WTC11 (cell line): ENCODE measurements at regions not wholly inside any gene's neighbourhood (a gene's known extent, or its start where the extent isn't known, plus 50 kb on each side); places are given as distances from the start of the nearest gene placed in this dataset.

ENCODE experiments used
- ATAC-seq: fragments of 200-7000 bp; cut with Tn5 transposase; 2 replicates; pipeline ENCODE4 v1.10.0; 2021; ENCODE audit warnings: mild to moderate bottlenecking, moderate library complexity
- CTCF ChIA-PET: fragments of 300-600 bp; sonication (Branson Sonifier 250); formaldehyde crosslinking; loops from one replicate; lab custom pipeline; 2021; ENCODE audit warnings: antibody characterized with exemption; lab: Charles Lee
- POLR2A ChIA-PET: fragments of 350-600 bp; sonication (Branson Sonifier 250); formaldehyde crosslinking; loops from one replicate; lab custom pipeline; 2021; ENCODE audit warnings: antibody characterized with exemption; lab: Charles Lee
- DNase-seq: peaks from one replicate; pipeline ENCODE4 v3.0.0; 2021; ENCODE audit warnings: low spot score
- H3K27ac Mint-ChIP-seq: 2 replicates; pipeline ENCODE4 v1.8.0; 2021; ENCODE audit warnings: mixed read lengths
- H3K27me3 Mint-ChIP-seq: 2 replicates; pipeline ENCODE4 v1.8.0; 2021; ENCODE audit warnings: low read depth, mild to moderate bottlenecking, moderate library complexity, mixed read lengths
- H3K36me3 Mint-ChIP-seq: 2 replicates; pipeline ENCODE4 v1.8.0; 2021; ENCODE audit warnings: mixed read lengths
- H3K4me1 Mint-ChIP-seq: 2 replicates; pipeline ENCODE4 v1.8.0; 2022; ENCODE audit warnings: mixed read lengths
- H3K4me3 Mint-ChIP-seq: 2 replicates; pipeline ENCODE4 v1.8.0; 2021; ENCODE audit warnings: mild to moderate bottlenecking, moderate library complexity, mixed read lengths
- H3K9me3 Mint-ChIP-seq: 2 replicates; pipeline ENCODE4 v1.8.0; 2021; ENCODE audit warnings: mixed read lengths
- ATF1 ChIP-seq: sonication (generic); formaldehyde crosslinking; IDR thresholded peaks from 2 replicates; pipeline ENCODE4 v1.8.1; 2023; ENCODE audit warnings: mild to moderate bottlenecking, moderate library complexity, missing genetic modification reagents
- CREM ChIP-seq: sonication (generic); formaldehyde crosslinking; IDR thresholded peaks from 2 replicates; pipeline ENCODE4 v1.8.1; 2022; ENCODE audit warnings: mild to moderate bottlenecking, missing genetic modification reagents, moderate library complexity
- EMX1 ChIP-seq: fragments of 250-450 bp; sonication (Bioruptor Pico); IDR thresholded peaks from 2 replicates; pipeline ENCODE4 v1.8.0; 2021; ENCODE audit warnings: mild to moderate bottlenecking
- IRF2 ChIP-seq: sonication (generic); formaldehyde crosslinking; IDR thresholded peaks from 2 replicates; pipeline ENCODE4 v1.8.0; 2022; ENCODE audit warnings: low read depth, missing genetic modification reagents, borderline replicate concordance
- NR3C1 ChIP-seq: sonication (generic); formaldehyde crosslinking; conservative IDR thresholded peaks from 2 replicates; pipeline ENCODE4 v1.8.1; 2023; ENCODE audit warnings: low read depth, mild to moderate bottlenecking, missing genetic modification reagents
- PRRX2 ChIP-seq: fragments of 250-450 bp; sonication (Bioruptor Pico); IDR thresholded peaks from 2 replicates; pipeline ENCODE4 v1.8.0; 2021; ENCODE audit warnings: mild to moderate bottlenecking
- RORB ChIP-seq: fragments of 250-450 bp; sonication (Bioruptor Pico); IDR thresholded peaks from 2 replicates; pipeline ENCODE4 v1.9.0; 2021; ENCODE audit warnings: mild to moderate bottlenecking
- SP1 ChIP-seq: sonication (generic); formaldehyde crosslinking; conservative IDR thresholded peaks from 2 replicates; pipeline ENCODE4 v1.8.1; 2022; ENCODE audit warnings: missing genetic modification reagents
- TEAD4 ChIP-seq: sonication (generic); formaldehyde crosslinking; IDR thresholded peaks from 2 replicates; pipeline ENCODE4 v1.8.0; 2022; ENCODE audit warnings: mild to moderate bottlenecking, missing genetic modification reagents
- TP53 ChIP-seq: sonication (generic); formaldehyde crosslinking; IDR thresholded peaks from 2 replicates; pipeline ENCODE4 v1.8.1; 2023; ENCODE audit warnings: mild to moderate bottlenecking, missing genetic modification reagents
- ZNF138 ChIP-seq: sonication (generic); formaldehyde crosslinking; conservative IDR thresholded peaks from 2 replicates; pipeline ENCODE4 v1.8.1; 2022; ENCODE audit warnings: mild to moderate bottlenecking, moderate library complexity, missing genetic modification reagents
- ZNF219 ChIP-seq: sonication (generic); formaldehyde crosslinking; IDR thresholded peaks from 2 replicates; pipeline ENCODE4 v1.8.0; 2023; ENCODE audit warnings: missing genetic modification reagents, mild to moderate bottlenecking, borderline replicate concordance
- ZNF416 ChIP-seq: fragments of 250-450 bp; sonication (Bioruptor Pico); IDR thresholded peaks from 2 replicates; pipeline ENCODE4 v1.9.0; 2021; ENCODE audit warnings: mild to moderate bottlenecking, inconsistent platforms
- ZNF671 ChIP-seq: fragments of 250-450 bp; sonication (Bioruptor Pico); IDR thresholded peaks from 2 replicates; pipeline ENCODE4 v1.8.0; 2021; ENCODE audit warnings: mild to moderate bottlenecking
- TF ChIP-seq, protein P1 (sequence below): sonication (generic); formaldehyde crosslinking; IDR thresholded peaks from 2 replicates; pipeline ENCODE4 v1.8.1; 2022; ENCODE audit warnings: mild to moderate bottlenecking, moderate library complexity, missing genetic modification reagents
- TF ChIP-seq, protein P2 (sequence below): fragments of 250-450 bp; sonication (Bioruptor Pico); IDR thresholded peaks from 2 replicates; pipeline ENCODE4 v1.9.0; 2021; ENCODE audit warnings: mild to moderate bottlenecking, borderline replicate concordance
- TF ChIP-seq, protein P3 (sequence below): fragments of 200-600 bp; IDR thresholded peaks from 2 replicates; pipeline ENCODE4 v1.8.0; 2022; ENCODE audit warnings: antibody characterized with exemption
- TF ChIP-seq, protein P4 (sequence below): sonication (generic); formaldehyde crosslinking; IDR thresholded peaks from 2 replicates; pipeline ENCODE4 v1.8.1; 2023; ENCODE audit warnings: mild to moderate bottlenecking, missing genetic modification reagents
- TF ChIP-seq, protein P5 (sequence below): sonication (generic); formaldehyde crosslinking; IDR thresholded peaks from 2 replicates; pipeline ENCODE4 v1.8.1; 2023; ENCODE audit warnings: mild to moderate bottlenecking, missing genetic modification reagents, moderate library complexity
- TF ChIP-seq, protein P6 (sequence below): fragments of 250-450 bp; sonication (Bioruptor Pico); IDR thresholded peaks from 2 replicates; pipeline ENCODE4 v1.9.0; 2021; ENCODE audit warnings: mild to moderate bottlenecking
- TF ChIP-seq, protein P7 (sequence below): sonication (generic); formaldehyde crosslinking; IDR thresholded peaks from 2 replicates; pipeline ENCODE4 v1.8.0; 2023; ENCODE audit warnings: mild to moderate bottlenecking, missing genetic modification reagents
- TF ChIP-seq, protein P8 (sequence below): sonication (generic); formaldehyde crosslinking; IDR thresholded peaks from 2 replicates; pipeline ENCODE4 v1.8.1; 2022; ENCODE audit warnings: low read depth, mild to moderate bottlenecking, moderate library complexity, missing genetic modification reagents, borderline replicate concordance

DNA sequence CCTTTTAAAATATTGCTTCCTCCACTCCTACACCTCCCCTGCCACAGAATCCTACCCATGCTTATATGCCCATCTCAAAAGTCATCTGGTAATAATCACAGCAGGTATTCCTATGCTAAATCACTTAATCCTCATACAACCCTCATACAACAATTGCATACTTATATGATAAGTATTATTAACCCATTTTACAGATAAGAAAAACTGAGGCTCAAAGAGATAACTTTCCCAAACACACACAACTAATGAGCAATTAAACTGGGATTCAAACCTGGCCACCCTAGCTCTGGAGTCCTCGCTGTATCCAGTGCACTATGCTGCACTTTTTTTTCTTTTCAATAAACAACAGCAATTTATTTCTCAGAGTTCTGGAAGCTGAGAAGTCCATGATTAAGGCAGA lies 99.8 kb upstream of the TSPAN5 start:
- H3K4me1 Mint-ChIP-seq = no peaks in the 10 kb centered on the region
- DNase-seq (no peak), ATAC-seq (no peak)
- H3K27ac Mint-ChIP-seq = no peak overlapping the region
- peaks cover 7% of the 10 kb centered on the region; the same call in 1 of the 2 replicates for H3K9me3 Mint-ChIP-seq
- no peaks in the 10 kb centered on the region for H3K27me3 Mint-ChIP-seq
- POLR2A ChIA-PET = no interaction called here
- H3K36me3 Mint-ChIP-seq = no peaks in the 10 kb centered on the region
- TF ChIP-seq EMX1 (CRISPR knock-in tag) (no peak), ZNF219 (no peak), RORB (no peak), ZNF671 (CRISPR knock-in tag) (no peak), TP53 (CRISPR knock-in tag) (no peak), SP1 (no peak), NR3C1 (CRISPR knock-in tag) (no peak), ZNF416 (CRISPR knock-in tag) (no peak), IRF2 (CRISPR knock-in tag) (no peak), ATF1 (CRISPR knock-in tag) (no peak)
- TF ChIP-seq, protein P1, sequence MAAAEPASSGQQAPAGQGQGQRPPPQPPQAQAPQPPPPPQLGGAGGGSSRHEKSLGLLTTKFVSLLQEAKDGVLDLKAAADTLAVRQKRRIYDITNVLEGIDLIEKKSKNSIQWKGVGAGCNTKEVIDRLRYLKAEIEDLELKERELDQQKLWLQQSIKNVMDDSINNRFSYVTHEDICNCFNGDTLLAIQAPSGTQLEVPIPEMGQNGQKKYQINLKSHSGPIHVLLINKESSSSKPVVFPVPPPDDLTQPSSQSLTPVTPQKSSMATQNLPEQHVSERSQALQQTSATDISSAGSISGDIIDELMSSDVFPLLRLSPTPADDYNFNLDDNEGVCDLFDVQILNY (CRISPR knock-in tag) = no peak
- TF ChIP-seq, protein P2, sequence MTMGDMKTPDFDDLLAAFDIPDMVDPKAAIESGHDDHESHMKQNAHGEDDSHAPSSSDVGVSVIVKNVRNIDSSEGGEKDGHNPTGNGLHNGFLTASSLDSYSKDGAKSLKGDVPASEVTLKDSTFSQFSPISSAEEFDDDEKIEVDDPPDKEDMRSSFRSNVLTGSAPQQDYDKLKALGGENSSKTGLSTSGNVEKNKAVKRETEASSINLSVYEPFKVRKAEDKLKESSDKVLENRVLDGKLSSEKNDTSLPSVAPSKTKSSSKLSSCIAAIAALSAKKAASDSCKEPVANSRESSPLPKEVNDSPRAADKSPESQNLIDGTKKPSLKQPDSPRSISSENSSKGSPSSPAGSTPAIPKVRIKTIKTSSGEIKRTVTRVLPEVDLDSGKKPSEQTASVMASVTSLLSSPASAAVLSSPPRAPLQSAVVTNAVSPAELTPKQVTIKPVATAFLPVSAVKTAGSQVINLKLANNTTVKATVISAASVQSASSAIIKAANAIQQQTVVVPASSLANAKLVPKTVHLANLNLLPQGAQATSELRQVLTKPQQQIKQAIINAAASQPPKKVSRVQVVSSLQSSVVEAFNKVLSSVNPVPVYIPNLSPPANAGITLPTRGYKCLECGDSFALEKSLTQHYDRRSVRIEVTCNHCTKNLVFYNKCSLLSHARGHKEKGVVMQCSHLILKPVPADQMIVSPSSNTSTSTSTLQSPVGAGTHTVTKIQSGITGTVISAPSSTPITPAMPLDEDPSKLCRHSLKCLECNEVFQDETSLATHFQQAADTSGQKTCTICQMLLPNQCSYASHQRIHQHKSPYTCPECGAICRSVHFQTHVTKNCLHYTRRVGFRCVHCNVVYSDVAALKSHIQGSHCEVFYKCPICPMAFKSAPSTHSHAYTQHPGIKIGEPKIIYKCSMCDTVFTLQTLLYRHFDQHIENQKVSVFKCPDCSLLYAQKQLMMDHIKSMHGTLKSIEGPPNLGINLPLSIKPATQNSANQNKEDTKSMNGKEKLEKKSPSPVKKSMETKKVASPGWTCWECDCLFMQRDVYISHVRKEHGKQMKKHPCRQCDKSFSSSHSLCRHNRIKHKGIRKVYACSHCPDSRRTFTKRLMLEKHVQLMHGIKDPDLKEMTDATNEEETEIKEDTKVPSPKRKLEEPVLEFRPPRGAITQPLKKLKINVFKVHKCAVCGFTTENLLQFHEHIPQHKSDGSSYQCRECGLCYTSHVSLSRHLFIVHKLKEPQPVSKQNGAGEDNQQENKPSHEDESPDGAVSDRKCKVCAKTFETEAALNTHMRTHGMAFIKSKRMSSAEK = no peak
- TF ChIP-seq, protein P3, sequence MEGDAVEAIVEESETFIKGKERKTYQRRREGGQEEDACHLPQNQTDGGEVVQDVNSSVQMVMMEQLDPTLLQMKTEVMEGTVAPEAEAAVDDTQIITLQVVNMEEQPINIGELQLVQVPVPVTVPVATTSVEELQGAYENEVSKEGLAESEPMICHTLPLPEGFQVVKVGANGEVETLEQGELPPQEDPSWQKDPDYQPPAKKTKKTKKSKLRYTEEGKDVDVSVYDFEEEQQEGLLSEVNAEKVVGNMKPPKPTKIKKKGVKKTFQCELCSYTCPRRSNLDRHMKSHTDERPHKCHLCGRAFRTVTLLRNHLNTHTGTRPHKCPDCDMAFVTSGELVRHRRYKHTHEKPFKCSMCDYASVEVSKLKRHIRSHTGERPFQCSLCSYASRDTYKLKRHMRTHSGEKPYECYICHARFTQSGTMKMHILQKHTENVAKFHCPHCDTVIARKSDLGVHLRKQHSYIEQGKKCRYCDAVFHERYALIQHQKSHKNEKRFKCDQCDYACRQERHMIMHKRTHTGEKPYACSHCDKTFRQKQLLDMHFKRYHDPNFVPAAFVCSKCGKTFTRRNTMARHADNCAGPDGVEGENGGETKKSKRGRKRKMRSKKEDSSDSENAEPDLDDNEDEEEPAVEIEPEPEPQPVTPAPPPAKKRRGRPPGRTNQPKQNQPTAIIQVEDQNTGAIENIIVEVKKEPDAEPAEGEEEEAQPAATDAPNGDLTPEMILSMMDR = no peak
- TF ChIP-seq, protein P4, sequence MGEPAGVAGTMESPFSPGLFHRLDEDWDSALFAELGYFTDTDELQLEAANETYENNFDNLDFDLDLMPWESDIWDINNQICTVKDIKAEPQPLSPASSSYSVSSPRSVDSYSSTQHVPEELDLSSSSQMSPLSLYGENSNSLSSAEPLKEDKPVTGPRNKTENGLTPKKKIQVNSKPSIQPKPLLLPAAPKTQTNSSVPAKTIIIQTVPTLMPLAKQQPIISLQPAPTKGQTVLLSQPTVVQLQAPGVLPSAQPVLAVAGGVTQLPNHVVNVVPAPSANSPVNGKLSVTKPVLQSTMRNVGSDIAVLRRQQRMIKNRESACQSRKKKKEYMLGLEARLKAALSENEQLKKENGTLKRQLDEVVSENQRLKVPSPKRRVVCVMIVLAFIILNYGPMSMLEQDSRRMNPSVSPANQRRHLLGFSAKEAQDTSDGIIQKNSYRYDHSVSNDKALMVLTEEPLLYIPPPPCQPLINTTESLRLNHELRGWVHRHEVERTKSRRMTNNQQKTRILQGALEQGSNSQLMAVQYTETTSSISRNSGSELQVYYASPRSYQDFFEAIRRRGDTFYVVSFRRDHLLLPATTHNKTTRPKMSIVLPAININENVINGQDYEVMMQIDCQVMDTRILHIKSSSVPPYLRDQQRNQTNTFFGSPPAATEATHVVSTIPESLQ (CRISPR knock-in tag) = no peak
- TF ChIP-seq, protein P5, sequence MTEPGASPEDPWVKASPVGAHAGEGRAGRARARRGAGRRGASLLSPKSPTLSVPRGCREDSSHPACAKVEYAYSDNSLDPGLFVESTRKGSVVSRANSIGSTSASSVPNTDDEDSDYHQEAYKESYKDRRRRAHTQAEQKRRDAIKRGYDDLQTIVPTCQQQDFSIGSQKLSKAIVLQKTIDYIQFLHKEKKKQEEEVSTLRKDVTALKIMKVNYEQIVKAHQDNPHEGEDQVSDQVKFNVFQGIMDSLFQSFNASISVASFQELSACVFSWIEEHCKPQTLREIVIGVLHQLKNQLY (CRISPR knock-in tag) = no peak
- no peak overlapping the region for H3K4me3 Mint-ChIP-seq
- CTCF ChIA-PET = no interaction called here

DNA sequence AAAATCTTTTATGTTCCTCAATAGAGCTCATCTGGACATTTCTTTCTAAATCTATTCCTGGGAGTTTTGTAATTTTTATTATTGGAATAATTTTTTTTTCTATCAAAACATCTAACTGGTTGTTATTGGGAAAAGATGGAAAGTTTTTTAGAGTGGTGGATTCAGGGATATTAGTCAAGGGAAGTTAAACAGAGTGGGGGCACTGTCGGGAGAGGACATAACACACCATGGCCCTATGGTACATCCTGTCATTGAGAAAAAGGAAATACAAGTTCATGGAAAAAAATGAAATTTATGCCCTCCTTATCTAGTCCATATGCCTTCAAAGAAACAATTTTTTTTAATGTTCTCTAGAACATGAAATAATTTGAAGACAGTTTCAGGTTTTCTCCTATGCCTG lies 96.3 kb upstream of the TSPAN5 start:
- Mint-ChIP-seq H3K4me3 (no peak overlapping the region), H3K36me3 (no peaks in the 10 kb centered on the region)
- no peak for TF ChIP-seq TEAD4 (CRISPR knock-in tag)
- no peak for TF ChIP-seq ZNF219
- TF ChIP-seq, protein P6, sequence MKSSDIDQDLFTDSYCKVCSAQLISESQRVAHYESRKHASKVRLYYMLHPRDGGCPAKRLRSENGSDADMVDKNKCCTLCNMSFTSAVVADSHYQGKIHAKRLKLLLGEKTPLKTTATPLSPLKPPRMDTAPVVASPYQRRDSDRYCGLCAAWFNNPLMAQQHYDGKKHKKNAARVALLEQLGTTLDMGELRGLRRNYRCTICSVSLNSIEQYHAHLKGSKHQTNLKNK (CRISPR knock-in tag) = no peak
- TF ChIP-seq CREM (CRISPR knock-in tag) = no peak
- TF ChIP-seq, protein P7, sequence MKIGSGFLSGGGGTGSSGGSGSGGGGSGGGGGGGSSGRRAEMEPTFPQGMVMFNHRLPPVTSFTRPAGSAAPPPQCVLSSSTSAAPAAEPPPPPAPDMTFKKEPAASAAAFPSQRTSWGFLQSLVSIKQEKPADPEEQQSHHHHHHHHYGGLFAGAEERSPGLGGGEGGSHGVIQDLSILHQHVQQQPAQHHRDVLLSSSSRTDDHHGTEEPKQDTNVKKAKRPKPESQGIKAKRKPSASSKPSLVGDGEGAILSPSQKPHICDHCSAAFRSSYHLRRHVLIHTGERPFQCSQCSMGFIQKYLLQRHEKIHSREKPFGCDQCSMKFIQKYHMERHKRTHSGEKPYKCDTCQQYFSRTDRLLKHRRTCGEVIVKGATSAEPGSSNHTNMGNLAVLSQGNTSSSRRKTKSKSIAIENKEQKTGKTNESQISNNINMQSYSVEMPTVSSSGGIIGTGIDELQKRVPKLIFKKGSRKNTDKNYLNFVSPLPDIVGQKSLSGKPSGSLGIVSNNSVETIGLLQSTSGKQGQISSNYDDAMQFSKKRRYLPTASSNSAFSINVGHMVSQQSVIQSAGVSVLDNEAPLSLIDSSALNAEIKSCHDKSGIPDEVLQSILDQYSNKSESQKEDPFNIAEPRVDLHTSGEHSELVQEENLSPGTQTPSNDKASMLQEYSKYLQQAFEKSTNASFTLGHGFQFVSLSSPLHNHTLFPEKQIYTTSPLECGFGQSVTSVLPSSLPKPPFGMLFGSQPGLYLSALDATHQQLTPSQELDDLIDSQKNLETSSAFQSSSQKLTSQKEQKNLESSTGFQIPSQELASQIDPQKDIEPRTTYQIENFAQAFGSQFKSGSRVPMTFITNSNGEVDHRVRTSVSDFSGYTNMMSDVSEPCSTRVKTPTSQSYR (CRISPR knock-in tag) = no peak
- no peak for TF ChIP-seq PRRX2 (CRISPR knock-in tag)
- TF ChIP-seq, protein P8, sequence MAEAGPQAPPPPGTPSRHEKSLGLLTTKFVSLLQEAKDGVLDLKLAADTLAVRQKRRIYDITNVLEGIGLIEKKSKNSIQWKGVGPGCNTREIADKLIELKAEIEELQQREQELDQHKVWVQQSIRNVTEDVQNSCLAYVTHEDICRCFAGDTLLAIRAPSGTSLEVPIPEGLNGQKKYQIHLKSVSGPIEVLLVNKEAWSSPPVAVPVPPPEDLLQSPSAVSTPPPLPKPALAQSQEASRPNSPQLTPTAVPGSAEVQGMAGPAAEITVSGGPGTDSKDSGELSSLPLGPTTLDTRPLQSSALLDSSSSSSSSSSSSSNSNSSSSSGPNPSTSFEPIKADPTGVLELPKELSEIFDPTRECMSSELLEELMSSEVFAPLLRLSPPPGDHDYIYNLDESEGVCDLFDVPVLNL (CRISPR knock-in tag) = no peak
- TF ChIP-seq ATF1 (CRISPR knock-in tag) = no peak
- no peak for TF ChIP-seq ZNF138
- no peak for TF ChIP-seq IRF2 (CRISPR knock-in tag)

More for the DNA sequence above, 96.3 kb upstream of the TSPAN5 start:
- DNase-seq (no peak), ATAC-seq (no peak)
- CTCF ChIA-PET = no interaction called here
- POLR2A ChIA-PET = no interaction called here
- Mint-ChIP-seq H3K27ac (no peak overlapping the region), H3K4me1 (no peaks in the 10 kb centered on the region), H3K9me3 (peaks cover 3% of the 10 kb centered on the region; the same call in 1 of the 2 replicates), H3K27me3 (no peaks in the 10 kb centered on the region)
